Liver (tissue), 3 donors: ENCODE measurements at regions not wholly inside any gene's neighbourhood (a gene's known extent, or its start where the extent isn't known, plus 50 kb on each side); places are given as distances from the start of the nearest gene placed in this dataset.
"Not testable (repeated sequence)": the region's sequence is repeated elsewhere in the genome, so short reads cannot be mapped to it uniquely, and the experiment has no call there.

Source experiments
- ATF3 ChIP-seq: IDR thresholded peaks from 2 replicates; pipeline ENCODE4 v1.6.1; 2016; ENCODE audit warnings: antibody characterized with exemption
- CTCF ChIP-seq: fragments of 150-350 bp; IDR thresholded peaks from 2 replicates; pipeline ENCODE4 v1.5.1; 2017; ENCODE audit warnings: improper control_type of control experiment, low read depth, low read length; ENCODE audit not compliant: missing input control
- GABPA ChIP-seq, 2 donors: IDR thresholded peaks in 1 of 2; conservative IDR thresholded peaks in 1 of 2; 2 replicates each; pipeline ENCODE4 v1.6.1; 2016; ENCODE audit warnings: antibody characterized with exemption in 2 of 2, mild to moderate bottlenecking in 1 of 2, moderate library complexity in 1 of 2
- JUND ChIP-seq, 2 donors: IDR thresholded peaks; 2 replicates each; pipeline ENCODE4 v1.6.1; 2016; ENCODE audit warnings: antibody characterized with exemption in 2 of 2
- MAX ChIP-seq: IDR thresholded peaks from 2 replicates; pipeline ENCODE4 v1.6.1; 2016; ENCODE audit warnings: antibody characterized with exemption
- REST ChIP-seq: IDR thresholded peaks from 2 replicates; pipeline ENCODE4 v1.6.1; 2016; ENCODE audit warnings: antibody characterized with exemption, mild to moderate bottlenecking
- TAF1 ChIP-seq: conservative IDR thresholded peaks from 2 replicates; pipeline ENCODE4 v1.6.1; 2016; ENCODE audit warnings: antibody characterized with exemption, mild to moderate bottlenecking
- YY1 ChIP-seq: IDR thresholded peaks from 2 replicates; pipeline ENCODE4 v1.6.1; 2016; ENCODE audit warnings: antibody characterized with exemption, mild to moderate bottlenecking
- donor health status: healthy.
- donor health status: healthy.

- TF ChIP-seq CTCF; YY1; ATF3; TAF1; JUND (IDR thresholded peaks at IDR 0.05); MAX; REST; GABPA (IDR thresholded peaks at IDR 0.05 in 1 of 2, conservative IDR thresholded peaks at IDR 0.05 in 1 of 2): not testable (repeated sequence)
These were observed 52.3 kb downstream of the PPIAL4A start for GRCh38 chr1:120941836-120942217.
